Esophagus muscularis mucosa (tissue), 4 donors: ENCODE measurements at regions not wholly inside any gene's neighbourhood (a gene's known extent, or its start where the extent isn't known, plus 50 kb on each side); places are given as distances from the start of the nearest gene placed in this dataset.

ENCODE experiments used
- DNase-seq: peaks from one replicate; pipeline ENCODE4 v3.0.0-alpha.2; 2017; ENCODE audit errors: extremely low spot score
- H3K27ac ChIP-seq, 4 donors: fragments of 200-600 bp; sonication (generic); replicated peaks in 1 of 4; 1 replicate in 3 of 4; 2 replicates in 1 of 4; pipeline ENCODE4 v1.5.1; 2016 to 2019; ENCODE audit warnings: mild to moderate bottlenecking in 1 of 4
- H3K27me3 ChIP-seq, 4 donors: fragments of 200-600 bp; sonication (generic); one replicate each; pipeline versions ENCODE4 v1.5.1 to v1.6.0; 2016 to 2019
- H3K36me3 ChIP-seq, 4 donors: fragments of 200-600 bp; sonication (generic); one replicate each; pipeline ENCODE4 v1.5.1; 2016 to 2019
- H3K4me1 ChIP-seq, 4 donors: fragments of 200-600 bp; sonication (generic); one replicate each; pipeline ENCODE4 v1.5.1; 2016 to 2019
- H3K4me3 ChIP-seq, 4 donors: fragments of 200-600 bp; sonication (generic); 1 replicate in 2 of 4; 2 replicates in 2 of 4; pipeline ENCODE4 v1.5.1; 2016 to 2019; ENCODE audit warnings: mild to moderate bottlenecking in 4 of 4, moderate library complexity in 1 of 4
- H3K9me3 ChIP-seq, 4 donors: fragments of 200-600 bp; sonication (generic); 1 replicate in 3 of 4; 2 replicates in 1 of 4; pipeline ENCODE4 v1.5.1; 2016 to 2019
- CTCF ChIP-seq, 3 experiments: fragments of 200-600 bp in 2 of 3; fragments of 450-650 bp in 1 of 3; sonication (generic) in 2 of 3; IDR thresholded peaks; one replicate each; pipeline ENCODE4 v1.5.1; 2017 to 2019; ENCODE audit warnings: antibody characterized with exemption in 3 of 3, mild to moderate bottlenecking in 2 of 3, moderate library complexity in 1 of 3
- EP300 ChIP-seq: sonication (generic); formaldehyde crosslinking; IDR thresholded peaks from one replicate; pipeline ENCODE4 v1.6.1; 2017; ENCODE audit warnings: antibody characterized with exemption
- POLR2A ChIP-seq: fragments of 450-650 bp; IDR thresholded peaks from one replicate; pipeline ENCODE4 v1.6.1; 2017; ENCODE audit warnings: antibody characterized with exemption, moderate library complexity, mild to moderate bottlenecking, low read depth
- POLR2AphosphoS5 ChIP-seq, 2 donors: sonication (generic); formaldehyde crosslinking; IDR thresholded peaks; one replicate each; pipeline ENCODE4 v1.6.1; 2017; ENCODE audit warnings: antibody characterized with exemption in 2 of 2
- WGBS: methylation state at CpG from one replicate; pipeline ENCODE4 v1.1.5; 2018; 5-methylcytosine and 5-hydroxymethylcytosine counted together
- intact Hi-C: fragments of 100-400 bp; cut with DNase I; formaldehyde crosslinking; loops from one replicate; pipeline ENCODE4 v1.15.1; 2023

- Histone ChIP-seq H3K27me3 (peaks cover 0 to 4% (median 0%) of the 10 kb centered on the region in 4 donors), H3K9me3 (no peaks in the 10 kb centered on the region), H3K36me3 (no peaks in the 10 kb centered on the region), H3K4me3 (no peak overlapping the region), H3K4me1 (no peaks in the 10 kb centered on the region), H3K27ac (no peak overlapping the region)
- TF ChIP-seq EP300 = no peak
- TF ChIP-seq CTCF (IDR thresholded peaks at IDR 0.05) = no peak
- TF ChIP-seq POLR2A = no peak
- TF ChIP-seq POLR2AphosphoS5 (IDR thresholded peaks at IDR 0.05) = no peak
- DNase-seq = no peak
- intact Hi-C loops = no loop called here
- 9% methylated on average over 3 of the region's 3 CpGs for WGBS
Observed at GRCh38 chr6:99152347-99152643, 197.2 kb downstream of the FAXC start.

GRCh38 chr6:99151634-99152346, 197.7 kb downstream of the FAXC start:
- TF ChIP-seq POLR2AphosphoS5 (IDR thresholded peaks at IDR 0.05) (no peak), CTCF (IDR thresholded peaks at IDR 0.05) (peak in 1 of 3 experiments; percentile 33), POLR2A (no peak), EP300 (no peak)
- no peak overlapping the region for H3K4me3 ChIP-seq
- H3K27ac ChIP-seq = no peak overlapping the region
- intact Hi-C loops = no loop called here
- H3K9me3 ChIP-seq = no peaks in the 10 kb centered on the region
- H3K36me3 ChIP-seq = no peaks in the 10 kb centered on the region
- DNase-seq = peak; percentile 55
- no peaks in the 10 kb centered on the region for H3K4me1 ChIP-seq
- 50% methylated on average over 11 of the region's 11 CpGs for WGBS
- H3K27me3 ChIP-seq = peaks cover 0 to 4% (median 0%) of the 10 kb centered on the region in 4 donors

GRCh38 chr6:99148761-99149160, 200.7 kb downstream of the FAXC start:
- no peak for DNase-seq
- Histone ChIP-seq H3K9me3 (no peaks in the 10 kb centered on the region), H3K27me3 (peaks cover 0 to 4% (median 0%) of the 10 kb centered on the region in 4 donors), H3K4me3 (no peak overlapping the region), H3K27ac (no peak overlapping the region), H3K4me1 (no peaks in the 10 kb centered on the region), H3K36me3 (no peaks in the 10 kb centered on the region)
- 72% methylated on average over 2 of the region's 2 CpGs for WGBS
- intact Hi-C loops = no loop called here
- TF ChIP-seq POLR2A = no peak
- TF ChIP-seq POLR2AphosphoS5 (IDR thresholded peaks at IDR 0.05) = no peak
- TF ChIP-seq CTCF (IDR thresholded peaks at IDR 0.05) = no peak
- TF ChIP-seq EP300 = no peak

- H3K27me3 ChIP-seq = peaks cover 0 to 4% (median 0%) of the 10 kb centered on the region in 4 donors
- intact Hi-C loops = no loop called here
- H3K9me3 ChIP-seq = no peaks in the 10 kb centered on the region
- H3K27ac ChIP-seq = no peak overlapping the region
- H3K4me1 ChIP-seq = no peaks in the 10 kb centered on the region
- TF ChIP-seq EP300 = no peak
- TF ChIP-seq POLR2AphosphoS5 (IDR thresholded peaks at IDR 0.05) = no peak
- TF ChIP-seq CTCF (IDR thresholded peaks at IDR 0.05) = no peak
- no peak for TF ChIP-seq POLR2A
- peak; percentile 78 for DNase-seq
- H3K4me3 ChIP-seq = no peak overlapping the region
- 78% methylated on average over 2 of the region's 2 CpGs for WGBS
- H3K36me3 ChIP-seq = no peaks in the 10 kb centered on the region
Observed at GRCh38 chr6:99148111-99148510, 200.4 kb upstream of the FBXL4 start.

GRCh38 chr6:99147206-99147605, 199.5 kb upstream of the FBXL4 start:
- H3K4me1 ChIP-seq = no peaks in the 10 kb centered on the region
- peaks cover 0 to 4% (median 0%) of the 10 kb centered on the region in 4 donors for H3K27me3 ChIP-seq
- intact Hi-C loops = no loop called here
- no peaks in the 10 kb centered on the region for H3K36me3 ChIP-seq
- DNase-seq = peak; percentile 66
- no peak overlapping the region for H3K4me3 ChIP-seq
- H3K9me3 ChIP-seq = no peaks in the 10 kb centered on the region
- whole genome bisulfite sequencing = 63% methylated on average over 5 of the region's 5 CpGs
- TF ChIP-seq POLR2A (no peak), EP300 (no peak), POLR2AphosphoS5 (IDR thresholded peaks at IDR 0.05) (no peak), CTCF (IDR thresholded peaks at IDR 0.05) (no peak)
- no peak overlapping the region for H3K27ac ChIP-seq
